Islet precursor cell (in vitro differentiated cells): ENCODE measurements at regions not wholly inside any gene's neighbourhood (a gene's known extent, or its start where the extent isn't known, plus 50 kb on each side); places are given as distances from the start of the nearest gene placed in this dataset.
"Not testable (repeated sequence)": the region's sequence is repeated elsewhere in the genome, so short reads cannot be mapped to it uniquely, and the experiment has no call there.

Source experiments
- DNase-seq: peaks from one replicate; pipeline ENCODE4 v3.0.0-alpha.2; 2018

DNA sequence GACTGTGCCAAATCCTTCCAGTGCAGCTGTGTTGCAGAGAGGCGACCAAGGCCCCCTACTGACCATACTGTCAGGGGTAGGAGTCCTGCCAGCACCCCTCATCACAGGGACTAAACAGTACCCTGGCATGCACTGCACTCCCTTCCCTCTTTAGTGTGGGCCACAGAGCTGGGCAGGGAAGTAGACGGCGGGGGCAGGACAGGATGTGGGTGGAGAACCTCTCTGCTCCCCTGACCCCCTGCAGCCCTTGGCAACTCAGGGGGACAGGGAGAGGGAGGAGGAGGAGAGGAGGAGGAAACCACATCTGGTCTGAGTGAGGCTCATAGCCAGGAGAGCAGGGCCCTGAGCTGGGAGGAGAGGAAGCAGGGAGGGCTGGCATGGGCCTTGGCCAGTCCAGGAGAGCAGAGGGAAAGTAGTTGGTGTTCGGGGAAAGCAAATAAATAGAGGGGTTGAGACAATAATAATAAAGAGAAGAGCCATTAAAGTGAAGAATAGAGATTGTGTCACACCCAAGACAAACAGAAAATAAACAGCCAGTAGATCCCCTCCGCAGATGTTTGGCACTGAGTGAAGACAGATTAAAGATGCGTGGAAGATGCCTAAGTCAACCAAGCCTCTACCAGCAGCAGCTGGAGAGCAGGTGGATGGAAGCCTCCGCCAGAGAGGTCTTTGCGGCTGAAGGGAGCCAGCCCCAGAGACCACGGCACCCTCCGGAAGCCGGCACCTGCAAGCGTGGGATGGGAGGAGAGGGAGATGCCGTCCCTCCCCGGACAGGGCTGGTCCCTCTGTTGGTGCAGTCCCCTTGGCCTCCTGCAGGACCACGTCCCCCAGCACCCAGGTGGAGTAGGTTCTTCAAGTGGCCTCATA, 61.5 kb downstream of the RPUSD4 start:
- peak; percentile 45 for DNase-seq

DNA sequence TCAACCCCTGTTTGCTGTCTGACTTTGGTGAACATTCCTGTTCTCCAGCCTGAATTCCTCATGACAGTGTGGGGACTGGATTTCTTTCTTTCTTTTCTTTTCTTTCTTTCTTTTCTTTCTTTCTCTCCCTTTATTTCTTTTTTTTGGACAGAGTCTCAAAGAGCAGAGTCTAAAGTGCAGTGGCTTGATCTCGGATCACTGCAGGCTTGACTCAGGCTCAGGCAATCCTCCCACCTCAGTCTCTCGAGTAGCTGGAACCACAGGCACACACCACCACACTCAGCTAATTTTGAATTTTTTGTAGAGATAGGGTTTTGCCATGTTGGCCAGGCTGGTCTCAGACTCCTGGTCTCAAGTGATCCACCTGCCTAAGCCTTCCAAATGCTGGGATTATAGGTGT, 63.1 kb downstream of the RPUSD4 start:
- no peak for DNase-seq

DNA sequence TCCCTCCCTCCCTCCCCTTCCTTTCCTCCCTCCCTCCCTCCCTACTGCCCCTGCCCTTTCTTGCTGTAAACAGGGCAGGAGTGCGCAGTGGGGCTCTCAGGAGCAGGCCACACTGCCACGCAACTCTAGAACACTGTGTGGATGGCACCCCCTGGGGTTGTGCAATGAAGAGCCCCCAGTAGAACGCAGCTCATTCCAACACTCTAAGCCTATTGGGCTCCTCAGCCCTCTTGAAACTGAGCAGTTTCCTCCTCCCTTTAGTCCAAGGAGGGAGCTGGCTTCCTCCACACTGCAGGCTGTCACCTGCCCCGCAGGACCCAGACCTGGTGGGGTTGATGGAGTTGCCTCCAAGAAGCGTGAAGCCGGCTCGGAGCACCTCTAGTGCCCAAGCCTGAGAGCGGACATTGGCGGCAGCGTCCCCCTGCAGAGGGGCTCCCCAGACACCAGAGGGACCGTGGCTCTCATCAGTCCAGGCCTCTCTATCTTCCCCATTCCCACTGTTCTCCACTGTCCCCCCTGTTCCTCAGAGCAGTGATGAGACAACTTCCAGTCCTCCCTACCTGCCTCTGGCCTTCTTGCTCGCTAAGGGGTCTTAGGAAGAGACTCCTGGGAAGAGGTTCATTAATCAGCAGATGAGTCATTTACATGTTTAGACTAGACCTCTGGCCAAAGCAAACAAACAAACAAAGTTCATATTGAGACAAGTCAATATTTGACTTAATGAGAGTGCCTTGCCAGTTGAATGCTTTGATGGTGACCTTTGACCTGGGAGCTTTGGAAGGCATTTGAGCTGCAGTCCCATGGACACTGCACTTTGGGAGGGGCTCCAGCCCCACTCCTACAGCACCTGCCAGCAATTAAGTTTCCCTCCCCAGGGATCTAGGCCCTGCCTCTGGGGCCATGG, 64.0 kb downstream of the RPUSD4 start:
- peak; percentile 68 for DNase-seq

DNA sequence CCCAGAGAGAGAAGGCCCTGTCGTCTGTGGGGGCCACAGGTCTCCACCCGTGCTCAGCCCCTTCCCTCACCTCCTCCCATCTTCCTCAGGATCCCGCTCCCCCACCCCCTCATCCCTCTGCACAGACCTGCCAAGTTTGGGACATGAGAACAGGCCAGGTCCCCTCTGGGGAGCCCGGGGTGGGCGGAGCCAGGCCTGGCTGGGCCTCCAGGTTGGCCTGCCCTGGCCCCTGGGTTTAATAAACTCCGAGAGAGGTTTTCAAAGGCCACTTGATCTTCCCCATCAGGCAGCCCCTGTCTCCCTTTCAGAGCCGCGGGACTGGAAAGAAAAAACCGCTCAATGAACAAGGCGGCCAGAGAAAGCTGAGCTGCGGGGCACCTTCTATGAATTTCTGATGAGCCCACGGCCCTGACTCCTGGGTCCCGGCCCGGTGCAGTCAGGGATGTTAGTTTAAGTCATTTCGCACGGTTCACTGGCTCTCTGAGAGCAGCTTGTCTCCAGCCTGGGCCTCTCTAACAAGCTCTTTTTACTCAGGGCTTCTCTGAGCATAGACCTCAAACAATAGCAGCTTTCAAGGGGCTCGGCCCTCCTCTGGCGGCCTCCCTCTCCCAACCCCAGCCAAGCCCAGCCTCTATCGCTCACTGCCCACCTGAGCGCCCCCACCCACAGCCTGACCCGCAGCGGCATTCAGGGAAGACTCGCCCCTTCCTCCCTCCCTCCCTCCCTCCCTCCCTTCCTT, 64.8 kb downstream of the RPUSD4 start:
- DNase-seq, result peak; percentile 91

DNA sequence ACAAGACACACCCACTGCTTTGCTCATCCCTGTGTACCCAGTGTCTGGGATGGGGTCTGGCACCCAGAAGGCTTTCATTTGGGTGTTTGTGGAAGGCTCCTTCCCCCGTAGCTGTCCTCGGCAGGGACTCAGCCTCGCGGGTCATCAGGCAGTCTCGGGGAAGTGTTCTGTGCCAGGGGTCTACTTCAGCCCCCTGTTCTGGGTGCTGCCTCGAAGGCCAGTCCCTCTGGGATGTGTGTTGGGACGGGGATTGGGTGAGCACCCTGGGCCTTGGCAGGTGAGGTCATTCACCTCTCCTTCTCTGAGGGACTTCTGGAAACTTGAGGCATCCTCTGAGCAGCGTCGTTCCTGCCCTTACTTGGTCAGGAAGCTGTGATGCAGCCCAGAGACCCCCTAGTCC, 65.5 kb downstream of the RPUSD4 start:
- no peak for DNase-seq

DNA sequence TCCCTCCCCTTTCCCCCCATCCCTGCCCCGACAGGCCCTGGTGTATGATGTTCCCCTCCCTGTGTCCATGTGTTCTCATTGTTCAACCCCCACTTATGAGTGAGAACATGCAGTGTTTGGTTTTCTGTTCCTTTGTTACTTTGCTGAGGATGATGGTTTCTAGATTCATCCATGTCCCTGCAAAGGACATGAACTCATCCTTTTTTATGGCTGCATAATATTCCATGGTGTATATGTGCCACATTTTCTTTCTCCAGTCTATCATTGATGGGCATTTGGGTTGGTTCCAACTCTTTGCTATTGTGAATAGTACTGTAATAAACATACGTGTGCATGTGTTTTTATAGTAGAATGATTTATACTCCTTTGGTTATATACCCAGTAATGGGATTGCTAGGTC, 68.0 kb downstream of the RPUSD4 start:
- not testable (repeated sequence) for DNase-seq

DNA sequence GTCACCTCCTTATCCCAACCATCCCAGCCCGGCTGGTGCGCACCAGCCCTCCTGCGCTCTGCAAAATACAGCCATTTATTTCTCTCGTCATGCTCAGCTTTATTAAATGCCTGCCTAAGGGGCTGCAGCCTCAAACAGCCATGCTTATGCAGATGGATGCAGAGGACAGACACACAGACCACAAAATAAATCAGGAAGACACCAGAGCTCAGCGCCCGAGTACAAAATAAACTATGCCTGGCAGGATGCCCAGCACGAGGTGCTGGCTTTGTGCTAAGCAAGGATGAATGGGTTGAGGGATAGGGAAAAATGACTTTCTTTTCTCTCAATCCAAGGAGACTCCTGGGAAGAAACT, 70.5 kb downstream of the RPUSD4 start:
- DNase-seq, result no peak

DNA sequence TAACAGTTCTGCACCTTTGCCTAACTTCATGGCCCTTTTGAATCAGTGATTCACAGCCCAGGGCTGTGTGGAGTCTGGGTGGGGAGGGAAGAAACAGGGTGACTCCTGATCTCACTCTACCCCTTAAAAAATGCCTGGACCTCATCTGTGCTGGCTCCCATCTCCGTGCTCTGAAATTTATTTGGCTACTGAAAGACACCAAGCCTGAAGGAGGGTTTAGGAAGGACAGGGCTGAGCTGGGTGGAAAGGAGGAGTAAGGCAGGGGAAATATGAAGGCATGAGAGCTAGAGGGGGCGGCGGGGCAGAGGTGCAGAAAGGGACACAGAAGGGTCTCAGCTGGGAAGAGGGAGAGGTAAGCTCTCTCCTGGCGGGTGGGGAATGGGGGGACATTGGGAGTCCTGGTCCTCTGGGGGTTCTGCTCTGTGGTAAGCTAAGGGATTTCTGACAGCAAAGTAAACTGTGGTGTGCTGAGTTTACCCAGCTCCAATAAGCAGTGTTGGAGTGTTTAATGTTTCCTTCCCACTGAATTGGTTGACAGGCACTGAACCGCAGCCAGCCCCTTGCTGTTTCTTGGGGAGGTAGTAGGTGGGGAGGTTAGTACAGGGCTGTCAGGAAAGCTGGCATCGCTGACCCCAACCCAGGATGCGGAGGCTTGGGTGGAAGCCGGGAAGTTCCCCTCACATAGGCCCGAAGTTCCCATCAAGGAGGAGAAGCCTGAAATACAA, 71.1 kb downstream of the RPUSD4 start:
- DNase-seq, result peak; percentile 45

DNA sequence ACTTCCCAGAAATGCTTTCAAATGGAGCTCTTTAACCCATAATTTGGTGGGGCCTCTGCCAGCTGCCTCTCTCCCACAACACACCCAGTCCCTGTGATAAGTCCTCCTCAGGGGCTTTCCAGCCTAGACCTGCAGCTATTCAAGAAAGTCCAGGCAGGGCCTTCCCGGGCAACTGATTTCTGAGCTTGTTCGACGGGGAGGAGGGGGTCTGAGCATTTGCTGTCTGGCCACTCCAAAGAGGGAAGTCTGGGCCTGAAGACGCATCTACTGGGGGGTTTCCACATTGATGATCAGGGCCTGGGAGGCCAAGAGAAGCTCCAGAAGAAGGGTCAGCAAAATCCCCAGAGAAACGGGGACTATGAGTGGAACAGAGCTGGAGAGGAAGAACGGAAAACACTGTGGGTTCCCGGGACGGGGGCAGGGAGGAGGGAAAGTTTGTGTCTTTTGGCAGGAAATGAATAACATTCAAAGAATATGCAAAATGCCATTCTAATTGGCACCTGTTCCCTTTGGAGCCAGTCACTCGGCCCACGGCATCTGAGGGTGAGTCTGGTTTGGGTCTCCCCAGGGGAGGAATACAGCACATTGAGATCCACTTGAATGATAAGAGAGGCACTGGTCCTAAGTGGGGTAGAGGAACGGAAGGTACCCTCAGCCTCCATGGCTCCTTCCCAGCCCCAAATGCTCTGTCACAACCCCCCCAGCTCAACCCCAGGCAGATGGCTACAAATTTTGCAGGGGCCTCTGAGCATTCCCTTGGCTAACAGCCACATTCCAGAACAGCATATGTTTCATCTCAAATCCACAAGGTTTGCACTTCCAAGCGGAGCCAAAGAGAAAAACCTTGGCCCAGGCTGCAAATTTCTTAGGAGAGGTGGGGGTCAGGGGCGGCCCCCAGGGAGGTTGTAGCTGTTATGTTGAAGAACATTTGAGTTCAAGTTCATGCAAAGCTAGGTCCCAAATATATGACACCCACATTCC, 72.0 kb downstream of the RPUSD4 start:
- DNase-seq, result peak; percentile 74

DNA sequence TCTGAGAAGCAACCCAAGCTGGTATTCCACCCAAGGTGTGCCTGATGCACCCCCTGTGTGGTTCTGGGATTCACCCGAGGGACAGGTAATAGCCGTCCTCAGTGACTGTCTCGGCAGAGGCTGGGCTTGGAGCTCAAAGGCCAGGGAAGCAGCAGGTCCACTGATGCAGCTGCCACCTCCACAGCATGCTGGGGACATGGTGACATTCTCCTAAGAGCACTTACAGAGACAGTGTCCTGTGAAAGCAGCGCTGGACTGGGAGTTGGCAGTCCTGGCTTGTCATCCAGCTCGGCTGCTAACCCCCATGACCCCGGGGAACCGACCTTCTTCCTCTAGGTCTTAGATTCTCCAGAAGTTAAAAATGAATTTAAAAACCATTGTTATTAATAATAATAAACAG, 72.8 kb downstream of the RPUSD4 start:
- peak; percentile 54 for DNase-seq

DNA sequence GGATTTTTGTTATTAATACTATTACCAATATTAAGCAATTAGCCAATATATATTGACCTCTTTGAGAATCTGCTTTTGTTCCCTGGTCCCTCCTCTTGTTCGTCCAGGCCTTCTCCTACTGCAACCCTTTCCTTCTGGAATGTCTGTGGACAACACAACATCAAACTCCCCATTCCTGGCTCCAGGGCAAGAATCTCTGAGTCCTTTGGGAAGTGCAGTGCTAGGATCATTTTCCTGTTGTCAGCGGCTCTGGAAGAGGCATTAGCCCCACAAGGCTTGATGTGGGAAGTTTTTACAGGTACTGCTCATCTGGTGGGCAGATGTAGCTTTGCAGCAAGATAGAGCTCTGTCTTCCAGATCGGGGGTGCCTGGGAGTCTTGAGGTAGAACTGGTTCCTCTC, 74.3 kb downstream of the RPUSD4 start:
- DNase-seq, result peak; percentile 88

DNA sequence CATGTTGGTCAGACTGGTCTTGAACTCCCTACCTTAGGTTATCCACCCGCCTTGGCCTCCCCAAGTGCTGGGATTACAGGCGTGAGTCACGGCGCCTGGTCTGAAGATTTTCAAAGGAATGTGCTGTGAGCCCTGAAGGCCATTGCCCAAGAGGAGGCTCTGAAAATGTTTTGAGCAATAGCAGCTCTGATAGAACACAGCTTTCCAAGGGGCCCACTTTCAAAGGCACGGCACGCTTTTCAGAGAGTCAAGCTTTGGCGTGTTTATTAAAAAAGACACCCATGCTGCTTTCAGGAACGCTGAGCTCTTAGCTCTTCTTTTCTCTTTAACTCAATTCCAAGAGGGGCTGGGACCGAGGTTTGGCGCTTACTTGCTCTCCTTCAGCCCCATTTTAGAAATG, 73.8 kb upstream of the CDON start:
- DNase-seq, result peak; percentile 90

DNA sequence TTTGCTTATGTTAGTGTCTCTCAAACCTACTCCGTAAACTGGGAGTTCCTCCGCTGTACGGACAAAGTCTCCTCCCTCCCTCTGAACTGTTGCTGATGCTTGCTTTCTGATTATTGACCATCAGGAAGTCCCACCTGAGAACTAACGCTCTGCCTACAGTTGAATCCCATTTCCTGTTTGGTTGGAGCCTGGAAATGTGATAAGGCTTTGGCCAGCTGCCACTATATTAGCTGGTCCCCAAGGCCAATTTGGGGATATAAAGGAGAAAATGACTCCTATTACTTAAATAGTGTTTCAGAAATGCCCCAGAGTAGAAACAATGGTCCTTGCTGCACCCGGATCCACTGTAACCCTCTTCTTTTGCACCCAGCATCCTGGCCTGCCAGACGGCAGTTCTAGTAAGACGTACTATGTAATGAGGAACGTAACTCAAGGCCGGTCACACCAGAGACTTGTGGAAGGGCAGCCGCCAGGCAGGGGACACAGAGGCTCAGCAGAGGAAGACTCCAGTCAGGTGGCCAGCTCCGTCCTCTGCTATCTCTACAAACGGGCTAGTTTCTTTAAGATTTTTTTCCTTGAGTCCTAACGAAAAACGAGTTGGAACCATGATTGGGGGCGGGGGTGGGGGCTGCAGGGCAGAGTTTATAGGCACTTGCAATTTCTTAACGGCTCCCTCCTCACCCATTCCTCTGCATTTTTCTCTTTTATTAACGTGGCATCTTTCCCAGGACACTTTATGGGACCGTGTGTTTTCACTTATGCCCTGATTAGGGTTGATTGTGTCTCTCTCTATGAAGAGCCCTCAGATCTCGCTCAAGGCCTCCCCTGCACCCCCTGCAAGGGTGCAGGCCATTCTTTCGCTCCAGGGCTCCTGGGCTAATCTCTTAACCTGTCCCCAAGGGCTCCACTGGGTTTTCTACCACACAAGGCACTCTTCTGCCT, 72.8 kb upstream of the CDON start:
- no peak for DNase-seq

DNA sequence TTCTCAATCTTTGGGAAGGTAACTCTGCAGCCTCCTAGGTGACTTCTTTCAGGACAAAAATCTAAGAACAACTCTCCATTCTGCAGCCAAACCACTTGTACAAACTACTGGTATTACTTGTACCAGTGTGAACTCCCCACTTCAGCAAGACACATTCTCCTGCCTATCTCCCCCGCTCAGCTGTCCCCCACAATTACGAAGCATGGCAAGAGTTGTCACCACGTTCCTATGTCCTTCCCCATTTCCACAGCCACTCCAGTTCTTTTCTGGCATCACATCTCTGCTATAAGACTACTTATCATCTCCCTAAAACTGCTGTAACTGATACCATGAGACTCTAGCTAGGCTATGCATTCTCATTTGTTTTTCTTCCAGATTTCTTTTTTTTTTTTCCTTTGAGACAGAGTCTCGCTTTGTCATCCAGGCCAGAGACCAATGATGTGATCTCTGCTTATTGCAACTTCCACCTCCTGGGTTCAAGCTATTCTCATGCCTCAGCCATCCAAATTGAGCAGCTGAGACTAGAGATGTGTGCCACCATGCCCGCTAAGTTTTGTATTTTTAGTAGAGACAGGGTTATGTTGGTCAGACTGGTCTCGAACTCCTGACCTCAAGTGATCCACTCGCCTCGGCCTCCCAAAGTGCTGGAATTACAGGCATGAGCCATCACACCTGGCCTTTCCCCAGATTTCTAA, 71.9 kb upstream of the CDON start:
- no peak for DNase-seq

DNA sequence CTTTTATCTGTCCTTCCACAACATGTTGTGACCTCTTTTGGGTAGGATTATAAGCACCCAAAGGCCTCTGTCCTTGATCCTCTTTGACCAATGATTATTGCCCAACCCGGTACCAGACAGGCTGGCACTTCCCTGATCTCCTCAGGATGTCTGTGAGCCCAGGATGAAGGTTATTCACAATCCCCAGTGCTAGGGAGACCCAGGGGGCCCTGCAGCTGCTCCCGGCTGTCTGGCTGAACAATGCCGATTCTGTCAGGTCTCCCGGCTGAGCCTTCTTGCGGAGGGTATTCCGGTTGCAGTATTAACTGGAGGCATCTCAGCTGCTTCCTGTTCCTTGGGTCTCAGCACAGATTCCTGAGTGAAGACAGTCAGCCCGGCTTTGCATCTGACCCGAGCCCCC, 71.2 kb upstream of the CDON start:
- DNase-seq, result peak; percentile 64

DNA sequence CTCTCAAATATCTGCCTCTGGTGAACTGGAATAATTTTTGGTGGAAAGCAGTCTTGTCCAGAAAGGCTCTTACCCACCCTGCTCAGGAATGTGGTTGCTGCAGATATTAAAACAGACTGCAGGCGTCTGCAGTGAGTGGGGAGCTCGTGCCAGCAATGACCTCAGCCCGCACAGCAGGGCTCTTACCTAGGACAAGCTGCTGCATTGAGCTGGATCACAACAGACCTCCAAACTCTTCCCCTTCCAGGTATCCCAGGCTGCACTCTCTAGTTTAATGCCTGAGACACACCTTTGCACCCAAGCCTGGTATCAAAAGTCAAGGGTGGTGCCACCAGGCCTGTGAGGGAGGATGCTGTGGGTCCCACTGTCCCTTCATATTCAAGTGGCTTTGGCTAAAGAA, 69.7 kb upstream of the CDON start:
- peak; percentile 83 for DNase-seq

DNA sequence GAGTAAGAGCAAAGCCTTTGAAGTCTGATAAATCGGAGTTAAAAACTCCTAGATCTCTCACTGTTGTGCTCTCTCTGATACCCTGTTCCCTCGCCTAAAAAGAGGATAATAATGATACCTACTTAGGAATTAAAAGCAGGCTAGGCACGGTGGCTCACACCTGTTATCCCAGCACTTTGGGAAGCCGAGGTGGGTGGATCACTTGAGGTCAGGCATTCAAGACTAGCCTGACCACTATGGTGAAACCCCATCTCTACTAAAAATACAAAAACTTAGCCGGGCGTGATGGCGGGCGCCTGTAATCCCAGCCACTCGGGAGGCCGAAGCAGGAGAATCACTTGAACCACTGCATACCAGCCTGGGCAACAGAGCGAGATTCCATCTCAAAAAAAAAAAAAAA, 68.1 kb upstream of the CDON start:
- DNase-seq, result not testable (repeated sequence)

DNA sequence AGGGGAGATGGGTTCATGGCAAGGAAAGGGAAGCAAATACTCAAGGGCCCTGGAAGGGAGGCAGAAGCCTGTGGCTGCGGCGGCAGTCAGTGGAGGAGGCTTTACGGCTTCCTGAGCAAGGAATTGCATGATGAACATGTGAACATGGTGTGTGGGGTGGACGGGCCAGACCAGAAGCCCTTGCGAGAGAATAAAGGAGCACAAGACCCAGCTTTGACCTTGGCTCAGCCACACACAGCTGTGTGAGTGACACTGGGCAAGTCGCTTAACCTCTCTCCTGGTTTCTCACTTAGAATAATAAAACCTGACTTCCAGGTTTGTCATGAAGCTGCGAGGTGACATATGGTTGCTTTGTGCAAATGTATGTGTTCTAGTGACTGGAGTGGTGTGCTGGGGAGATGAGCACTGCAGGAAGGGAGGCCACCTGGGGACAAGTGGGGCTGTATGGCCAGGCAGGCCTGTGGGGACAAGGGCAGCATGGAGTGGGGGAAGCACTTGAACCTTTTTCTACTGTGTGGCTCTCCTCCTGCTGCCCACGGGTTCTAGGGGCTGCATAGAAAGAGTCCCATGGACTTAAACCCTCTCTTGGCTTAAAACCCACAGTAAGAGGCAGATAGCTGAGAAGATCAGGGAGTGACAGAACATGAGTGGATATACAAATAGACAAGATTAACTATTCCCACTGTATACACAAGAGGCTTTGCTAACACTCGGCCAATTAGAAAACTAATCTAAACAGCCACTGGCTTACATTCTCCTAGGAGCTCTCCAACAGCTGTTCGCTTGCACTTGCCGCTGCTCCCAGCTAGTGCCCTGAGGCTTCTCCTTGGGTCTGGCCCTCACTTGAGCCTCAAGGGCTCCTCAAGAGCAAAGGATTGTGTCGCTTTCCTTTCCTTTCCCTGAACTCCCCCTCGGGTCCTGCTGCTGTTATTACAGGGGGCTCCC, 67.3 kb upstream of the CDON start:
- DNase-seq, result peak; percentile 61
